Gastrocnemius medialis (tissue), 4 donors: ENCODE measurements at regions not wholly inside any gene's neighbourhood (a gene's known extent, or its start where the extent isn't known, plus 50 kb on each side); places are given as distances from the start of the nearest gene placed in this dataset.

Experiments used
- POLR2A ChIP-seq, 2 donors: fragments of 450-650 bp; IDR thresholded peaks; one replicate each; pipeline ENCODE4 v1.6.1; 2017; ENCODE audit warnings: antibody characterized with exemption in 2 of 2, mild to moderate bottlenecking in 2 of 2, moderate library complexity in 2 of 2
- TF ChIP-seq, protein P1 (sequence below), 5 experiments: fragments of 450-650 bp in 3 of 5; fragments of 200-600 bp in 2 of 5; sonication (generic) in 2 of 5; IDR thresholded peaks in 4 of 5; conservative IDR thresholded peaks in 1 of 5; 1 replicate in 4 of 5; 2 replicates in 1 of 5; pipeline ENCODE4 v1.5.1; 2016 to 2019; ENCODE audit warnings: antibody characterized with exemption in 5 of 5, mild to moderate bottlenecking in 3 of 5, moderate library complexity in 3 of 5

DNA sequence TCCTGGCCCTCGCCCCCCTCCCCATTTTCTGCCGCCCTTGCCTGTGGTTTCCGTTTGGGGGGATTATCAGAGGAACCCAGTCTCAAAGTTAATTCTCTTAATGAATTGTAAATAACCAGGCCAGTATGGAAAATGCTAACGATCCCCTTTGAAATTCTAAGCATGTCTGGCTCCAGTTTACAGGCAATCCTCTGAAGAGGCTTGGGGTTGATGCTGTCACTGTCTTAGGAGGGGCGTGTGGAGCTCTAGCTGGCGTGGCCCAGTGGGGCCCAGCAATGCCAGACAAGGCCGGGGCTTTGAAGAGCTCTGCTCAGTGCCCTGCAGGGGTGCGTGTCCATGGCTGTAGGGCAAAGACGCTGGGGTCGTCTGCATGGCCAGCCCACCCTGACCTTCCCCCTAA, 164.6 kb downstream of the CYLD start:
- TF ChIP-seq, protein P1, sequence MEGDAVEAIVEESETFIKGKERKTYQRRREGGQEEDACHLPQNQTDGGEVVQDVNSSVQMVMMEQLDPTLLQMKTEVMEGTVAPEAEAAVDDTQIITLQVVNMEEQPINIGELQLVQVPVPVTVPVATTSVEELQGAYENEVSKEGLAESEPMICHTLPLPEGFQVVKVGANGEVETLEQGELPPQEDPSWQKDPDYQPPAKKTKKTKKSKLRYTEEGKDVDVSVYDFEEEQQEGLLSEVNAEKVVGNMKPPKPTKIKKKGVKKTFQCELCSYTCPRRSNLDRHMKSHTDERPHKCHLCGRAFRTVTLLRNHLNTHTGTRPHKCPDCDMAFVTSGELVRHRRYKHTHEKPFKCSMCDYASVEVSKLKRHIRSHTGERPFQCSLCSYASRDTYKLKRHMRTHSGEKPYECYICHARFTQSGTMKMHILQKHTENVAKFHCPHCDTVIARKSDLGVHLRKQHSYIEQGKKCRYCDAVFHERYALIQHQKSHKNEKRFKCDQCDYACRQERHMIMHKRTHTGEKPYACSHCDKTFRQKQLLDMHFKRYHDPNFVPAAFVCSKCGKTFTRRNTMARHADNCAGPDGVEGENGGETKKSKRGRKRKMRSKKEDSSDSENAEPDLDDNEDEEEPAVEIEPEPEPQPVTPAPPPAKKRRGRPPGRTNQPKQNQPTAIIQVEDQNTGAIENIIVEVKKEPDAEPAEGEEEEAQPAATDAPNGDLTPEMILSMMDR (IDR thresholded peaks at IDR 0.05 in 4 of 5, conservative IDR thresholded peaks at IDR 0.05 in 1 of 5): no peak
- TF ChIP-seq POLR2A (IDR thresholded peaks at IDR 0.05): no peak
